IPS DF 6.9 (cell line): ENCODE measurements at regions not wholly inside any gene's neighbourhood (a gene's known extent, or its start where the extent isn't known, plus 50 kb on each side); places are given as distances from the start of the nearest gene placed in this dataset.
"Not testable (repeated sequence)": the region's sequence is repeated elsewhere in the genome, so short reads cannot be mapped to it uniquely, and the experiment has no call there.

Source experiments
- DNase-seq: peaks from one replicate; pipeline ENCODE4 v3.0.0-alpha.2; 2013; ENCODE audit warnings: low read depth, low spot score
- H3K27ac ChIP-seq: one replicate; pipeline ENCODE4 v1.5.1; 2013; ENCODE audit warnings: low read length, control low read depth
- H3K27me3 ChIP-seq: 2 replicates; pipeline ENCODE4 v1.6.1; 2013; ENCODE audit warnings: mild to moderate bottlenecking, low read length; ENCODE audit not compliant: control insufficient read depth, insufficient read depth
- H3K36me3 ChIP-seq: 2 replicates; pipeline ENCODE4 v1.6.1; 2013; ENCODE audit warnings: low read length; ENCODE audit not compliant: control insufficient read depth, insufficient read depth
- H3K4me1 ChIP-seq: 2 replicates; pipeline ENCODE4 v1.6.1; 2013; ENCODE audit warnings: low read length; ENCODE audit not compliant: control insufficient read depth, insufficient read depth
- H3K4me3 ChIP-seq: 2 replicates; pipeline ENCODE4 v1.5.1; 2013; ENCODE audit warnings: mild to moderate bottlenecking, low read length
- H3K9me3 ChIP-seq: 2 replicates; pipeline ENCODE4 v1.6.1; 2013; ENCODE audit warnings: low read length, inconsistent platforms; ENCODE audit not compliant: control insufficient read depth, insufficient read depth
- WGBS: extraction: QIAGEN DNeasy Blood & Tissue Kit; methylation state at CpG from one replicate; pipeline ENCODE4 v1.1.7; 2013; ENCODE audit warnings: mixed read lengths, missing lambda C conversion rate; ENCODE audit not compliant: insufficient read length, insufficient coverage; 5-methylcytosine and 5-hydroxymethylcytosine counted together

GRCh38 chr6:62974452-62974851, 236.8 kb upstream of the FKBP1C start:
- Histone ChIP-seq H3K27ac (no peak overlapping the region), H3K4me3 (no peak overlapping the region), H3K4me1 (no peaks in the 10 kb centered on the region), H3K27me3 (no peaks in the 10 kb centered on the region), H3K36me3 (no peaks in the 10 kb centered on the region), H3K9me3 (no peaks in the 10 kb centered on the region)
- no peak for DNase-seq
- no CpG with 5 or more reads among the region's 1 CpG for WGBS

DNA sequence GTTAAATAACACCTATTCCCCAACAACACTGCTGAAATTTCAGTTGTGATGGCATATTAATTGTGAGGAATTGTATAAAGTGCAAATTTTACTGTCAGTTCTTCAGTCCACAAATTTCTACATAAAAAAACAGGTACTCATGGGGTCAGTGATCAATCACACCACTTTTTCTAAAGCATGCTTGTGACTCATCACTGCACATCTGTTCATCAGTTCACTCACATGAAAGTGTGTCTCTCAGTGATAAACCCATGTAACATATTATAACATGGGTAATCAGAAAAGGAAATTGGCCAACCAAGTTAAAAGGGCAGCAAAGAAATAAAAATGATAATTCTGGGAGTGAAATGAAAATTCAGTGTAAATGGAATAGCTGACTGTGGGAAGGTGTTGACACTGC, 234.7 kb upstream of the FKBP1C start:
- H3K9me3 ChIP-seq = no peaks in the 10 kb centered on the region
- H3K27ac ChIP-seq = no peak overlapping the region
- H3K27me3 ChIP-seq = no peaks in the 10 kb centered on the region
- H3K36me3 ChIP-seq = no peaks in the 10 kb centered on the region
- no peak for DNase-seq
- H3K4me3 ChIP-seq = no peak overlapping the region
- no peaks in the 10 kb centered on the region for H3K4me1 ChIP-seq

DNA sequence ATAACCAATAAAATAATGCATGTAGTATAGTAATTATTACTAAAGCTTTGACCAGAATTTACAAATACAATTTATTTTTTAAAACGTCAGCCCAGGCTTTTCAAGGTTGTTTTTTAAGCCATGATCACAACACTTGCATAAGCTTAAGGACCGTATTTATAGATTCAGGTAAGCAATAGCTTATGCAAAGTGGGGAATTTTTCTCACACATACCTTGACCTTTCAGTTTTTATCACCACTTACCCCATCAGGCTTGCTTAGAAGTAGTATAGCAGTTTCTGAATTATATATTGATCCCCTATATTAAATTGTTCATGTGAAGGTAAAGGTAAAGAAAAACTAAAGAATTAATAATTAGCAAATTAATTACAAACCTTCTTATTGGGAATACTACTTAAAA, 232.3 kb upstream of the FKBP1C start:
- no CpG with 5 or more reads among the region's 2 CpGs for WGBS
- Histone ChIP-seq H3K36me3 (no peaks in the 10 kb centered on the region), H3K27me3 (no peaks in the 10 kb centered on the region), H3K4me1 (no peaks in the 10 kb centered on the region), H3K27ac (no peak overlapping the region), H3K4me3 (no peak overlapping the region), H3K9me3 (no peaks in the 10 kb centered on the region)
- no peak for DNase-seq

GRCh38 chr6:62980093-62980492, 231.2 kb upstream of the FKBP1C start:
- WGBS = no CpG with 5 or more reads among the region's 2 CpGs
- Histone ChIP-seq H3K27ac (no peak overlapping the region), H3K4me3 (no peak overlapping the region), H3K36me3 (no peaks in the 10 kb centered on the region), H3K27me3 (no peaks in the 10 kb centered on the region), H3K4me1 (no peaks in the 10 kb centered on the region), H3K9me3 (no peaks in the 10 kb centered on the region)
- DNase-seq = no peak

DNA sequence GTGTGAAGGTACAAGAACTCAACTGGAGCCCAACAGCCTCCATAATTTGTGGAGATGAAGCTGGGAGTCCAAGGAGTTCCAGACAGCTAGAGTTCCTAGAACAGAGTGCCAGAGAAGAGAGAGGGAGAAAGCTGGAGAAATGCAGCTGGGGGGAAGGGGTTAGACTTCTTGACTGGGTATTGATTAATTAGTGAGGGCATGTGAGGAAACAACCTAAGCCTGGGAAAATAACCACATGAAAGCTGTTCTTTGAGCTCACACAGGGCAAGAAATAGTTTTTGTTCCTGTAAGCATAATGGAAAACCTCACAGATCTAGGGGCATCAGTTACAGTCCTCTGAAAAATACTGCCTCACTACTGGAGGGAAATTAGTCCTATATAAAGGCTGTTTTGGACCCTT, 230.5 kb upstream of the FKBP1C start:
- no peaks in the 10 kb centered on the region for H3K4me1 ChIP-seq
- no peak overlapping the region for H3K4me3 ChIP-seq
- DNase-seq = no peak
- H3K27ac ChIP-seq = no peak overlapping the region
- H3K9me3 ChIP-seq = no peaks in the 10 kb centered on the region
- no peaks in the 10 kb centered on the region for H3K36me3 ChIP-seq
- H3K27me3 ChIP-seq = no peaks in the 10 kb centered on the region

GRCh38 chr6:62982951-62983350, 228.3 kb upstream of the FKBP1C start:
- Histone ChIP-seq H3K27me3 (no peaks in the 10 kb centered on the region), H3K4me1 (no peaks in the 10 kb centered on the region), H3K9me3 (no peaks in the 10 kb centered on the region), H3K36me3 (no peaks in the 10 kb centered on the region), H3K27ac (no peak overlapping the region), H3K4me3 (no peak overlapping the region)
- no peak for DNase-seq
- WGBS = no CpG with 5 or more reads among the region's 2 CpGs

DNA sequence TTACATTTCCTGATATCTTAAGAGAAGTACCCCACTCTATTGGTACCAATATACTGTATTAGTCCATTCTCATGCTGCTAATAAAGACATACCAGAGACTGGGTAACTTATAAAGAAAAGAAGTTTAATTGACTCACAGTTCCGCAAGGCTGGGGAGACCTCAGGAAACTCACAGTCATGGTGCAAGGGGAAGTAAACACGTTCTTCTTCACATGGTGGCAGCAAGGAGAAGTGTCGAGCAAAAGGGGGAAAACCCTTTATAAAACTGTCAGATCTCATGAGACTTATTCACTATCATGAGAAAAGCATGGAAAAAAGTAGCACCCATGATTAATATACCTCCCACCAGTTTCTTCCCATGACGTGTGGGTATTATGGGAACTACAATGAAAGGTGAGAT, 219.6 kb upstream of the FKBP1C start:
- not testable (repeated sequence) for H3K9me3 ChIP-seq, H3K4me3 ChIP-seq, H3K27me3 ChIP-seq, DNase-seq, H3K36me3 ChIP-seq, H3K4me1 ChIP-seq, H3K27ac ChIP-seq
- no CpG with 5 or more reads among the region's 4 CpGs for WGBS

GRCh38 chr6:62993951-62994350, 217.3 kb upstream of the FKBP1C start:
- H3K9me3 ChIP-seq = no peaks in the 10 kb centered on the region
- no peaks in the 10 kb centered on the region for H3K27me3 ChIP-seq
- DNase-seq = no peak
- no peak overlapping the region for H3K27ac ChIP-seq
- H3K4me3 ChIP-seq = no peak overlapping the region
- no peaks in the 10 kb centered on the region for H3K36me3 ChIP-seq
- H3K4me1 ChIP-seq = no peaks in the 10 kb centered on the region

DNA sequence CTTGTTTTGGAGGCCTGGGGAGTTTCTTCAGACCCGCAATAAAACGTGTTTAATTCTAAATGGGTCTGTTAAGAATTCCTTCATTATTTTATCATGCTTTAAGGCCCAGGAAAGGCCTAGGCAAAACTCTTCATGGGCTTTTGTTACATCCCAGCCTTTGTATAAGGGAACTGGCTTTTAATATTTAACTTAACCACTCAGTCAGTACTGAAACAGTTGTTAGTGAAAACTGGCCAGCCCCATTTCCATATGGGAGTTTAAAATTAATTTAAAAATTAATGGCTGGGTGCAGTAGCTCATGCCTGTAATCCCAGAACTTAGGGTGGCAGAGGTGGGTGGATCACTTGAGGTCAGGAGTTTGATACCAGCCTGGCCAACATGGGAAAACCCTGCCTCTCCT, 213.2 kb upstream of the FKBP1C start:
- Histone ChIP-seq H3K27me3 (no peaks in the 10 kb centered on the region), H3K4me1 (no peaks in the 10 kb centered on the region), H3K4me3 (no peak overlapping the region), H3K9me3 (no peaks in the 10 kb centered on the region), H3K36me3 (no peaks in the 10 kb centered on the region), H3K27ac (no peak overlapping the region)
- no CpG with 5 or more reads among the region's 2 CpGs for WGBS
- DNase-seq = no peak

- not testable (repeated sequence) for H3K4me1 ChIP-seq, H3K4me3 ChIP-seq, H3K27ac ChIP-seq, H3K27me3 ChIP-seq, H3K9me3 ChIP-seq, DNase-seq, H3K36me3 ChIP-seq
- no CpG with 5 or more reads among the region's 3 CpGs for WGBS
Observed at GRCh38 chr6:62999242-62999641, 212.0 kb upstream of the FKBP1C start.

DNA sequence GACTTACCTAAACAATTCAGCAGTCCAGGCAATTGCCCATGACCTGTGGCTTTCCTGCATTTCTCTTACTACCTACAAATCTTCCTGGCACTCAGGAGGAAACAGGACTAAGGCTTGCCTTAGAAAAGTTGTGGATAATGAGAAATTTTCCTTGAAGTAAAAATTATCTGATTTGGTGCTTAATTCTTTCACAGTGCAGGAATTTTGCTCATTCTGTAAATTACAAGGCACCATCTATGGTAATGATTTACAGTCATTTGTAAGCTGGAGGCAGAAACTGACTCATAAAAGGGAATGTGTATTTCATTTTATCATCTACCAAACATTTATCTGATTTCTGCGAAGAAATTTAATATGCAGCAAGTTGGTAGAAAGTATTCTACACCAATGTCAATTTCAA, 211.5 kb upstream of the FKBP1C start:
- H3K9me3 ChIP-seq = no peaks in the 10 kb centered on the region
- no peaks in the 10 kb centered on the region for H3K27me3 ChIP-seq
- H3K36me3 ChIP-seq = no peaks in the 10 kb centered on the region
- H3K4me3 ChIP-seq = no peak overlapping the region
- no CpG with 5 or more reads among the region's 1 CpG for WGBS
- no peak for DNase-seq
- H3K4me1 ChIP-seq = no peaks in the 10 kb centered on the region
- no peak overlapping the region for H3K27ac ChIP-seq

DNA sequence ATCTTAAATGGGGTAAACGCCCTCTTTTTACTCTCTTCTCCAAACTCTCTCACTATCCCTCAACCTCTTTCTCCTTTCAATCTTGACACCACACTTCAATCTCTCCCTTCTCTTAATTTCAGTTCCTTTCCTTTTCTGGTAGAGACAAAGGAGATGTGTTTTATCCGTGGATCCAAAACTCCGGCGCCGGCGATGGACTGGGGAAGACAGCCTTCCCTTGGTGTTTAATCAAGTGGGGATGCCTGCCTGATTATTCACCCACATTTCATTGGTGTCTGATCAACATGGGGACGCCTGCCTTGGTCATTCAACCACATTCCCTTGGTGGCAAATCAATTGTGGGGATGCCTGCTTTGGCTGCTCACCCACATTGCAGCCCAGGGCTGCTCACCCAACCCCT, 205.3 kb upstream of the FKBP1C start:
- not testable (repeated sequence) for H3K4me1 ChIP-seq, H3K36me3 ChIP-seq, DNase-seq, H3K4me3 ChIP-seq, H3K9me3 ChIP-seq, H3K27me3 ChIP-seq, H3K27ac ChIP-seq
- WGBS = no CpG with 5 or more reads among the region's 7 CpGs
